Activated CD8-positive, alpha-beta memory T cell treated with anti-CD3 and anti-CD28 coated beads for 1 hour (primary cell): ENCODE measurements at regions not wholly inside any gene's neighbourhood (a gene's known extent, or its start where the extent isn't known, plus 50 kb on each side); places are given as distances from the start of the nearest gene placed in this dataset.

Source experiments
- DNase-seq, 2 donors: peaks; one replicate each; pipeline ENCODE4 v3.0.0-alpha.2; 2020; ENCODE audit warnings: low read depth in 1 of 2; ENCODE audit errors: extremely low read depth in 1 of 2

GRCh38 chr2:129882476-129882875 lies 97.0 kb upstream of the RAB6C start:
- no peak for DNase-seq

GRCh38 chr2:129883121-129883520 lies 96.3 kb upstream of the RAB6C start:
- no peak for DNase-seq

GRCh38 chr2:129884221-129884786 lies 95.2 kb upstream of the RAB6C start:
- DNase-seq: no peak

- DNase-seq: no peak
Measured at GRCh38 chr2:129885735-129886134, 93.7 kb upstream of the RAB6C start.

GRCh38 chr2:129887688-129888266 lies 91.7 kb upstream of the RAB6C start:
- no peak for DNase-seq

GRCh38 chr2:129888461-129888860 lies 91.0 kb upstream of the RAB6C start:
- DNase-seq: no peak

- DNase-seq: no peak
Measured at GRCh38 chr2:129888896-129889295, 90.6 kb upstream of the RAB6C start.

GRCh38 chr2:129891341-129892320 lies 87.8 kb upstream of the RAB6C start:
- DNase-seq: no peak

GRCh38 chr2:129892360-129892759 lies 87.1 kb upstream of the RAB6C start:
- DNase-seq: no peak

- DNase-seq: no peak
Measured at GRCh38 chr2:129892773-129893172, 86.7 kb upstream of the RAB6C start.

- DNase-seq: no peak
Measured at GRCh38 chr2:129893244-129893643, 86.2 kb upstream of the RAB6C start.

GRCh38 chr2:129894616-129895015 lies 84.8 kb upstream of the RAB6C start:
- no peak for DNase-seq

- no peak for DNase-seq
Measured at GRCh38 chr2:129895061-129895460, 84.4 kb upstream of the RAB6C start.

- DNase-seq: no peak
Measured at GRCh38 chr2:129895526-129896082, 83.9 kb upstream of the RAB6C start.

- DNase-seq: no peak
Measured at GRCh38 chr2:129896226-129897100, 83.0 kb upstream of the RAB6C start.

GRCh38 chr2:129901754-129902415 lies 77.6 kb upstream of the RAB6C start:
- no peak for DNase-seq

- no peak for DNase-seq
Measured at GRCh38 chr2:129902731-129903585, 76.5 kb upstream of the RAB6C start.

- no peak for DNase-seq
Measured at GRCh38 chr2:129903586-129904425, 75.7 kb upstream of the RAB6C start.
